ENCODE measurements at regions not wholly inside any gene's neighbourhood (a gene's known extent, or its start where the extent isn't known, plus 50 kb on each side); places are given as distances from the start of the nearest gene placed in this dataset.
"Not testable (repeated sequence)": the region's sequence is repeated elsewhere in the genome, so short reads cannot be mapped to it uniquely, and the experiment has no call there.

DNA sequence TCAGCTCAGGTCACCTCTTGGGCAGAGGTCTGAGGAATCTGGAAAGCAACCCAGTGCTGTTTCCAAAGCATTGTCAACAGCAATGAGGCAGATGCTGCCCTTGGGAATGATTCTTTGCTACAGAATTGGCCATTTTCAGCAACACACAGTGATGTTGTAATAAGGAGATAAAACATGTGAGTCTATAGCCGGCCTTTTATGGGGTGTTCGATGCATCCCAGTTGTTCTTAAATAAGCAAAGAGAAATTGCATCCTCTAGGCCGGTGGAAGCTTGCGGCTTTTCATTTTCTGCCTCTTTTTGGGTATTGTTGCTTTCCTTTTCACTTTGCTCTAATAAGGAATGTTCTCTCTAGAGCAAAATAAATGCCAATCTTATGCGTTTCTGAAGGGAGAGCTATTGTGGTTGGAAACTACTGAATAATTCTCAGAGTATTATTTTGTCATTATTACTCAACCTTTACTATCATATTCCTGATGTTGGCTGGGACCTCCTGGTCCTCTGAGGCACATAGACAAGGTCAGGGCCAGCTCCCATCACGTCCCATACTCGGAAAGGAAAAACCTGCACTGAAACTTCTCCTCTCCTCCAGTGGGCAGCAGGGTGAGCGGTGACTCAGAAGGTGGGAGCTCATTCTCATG is 214.2 kb downstream of the CDH26 start:
- no peak for DNase-seq

DNA sequence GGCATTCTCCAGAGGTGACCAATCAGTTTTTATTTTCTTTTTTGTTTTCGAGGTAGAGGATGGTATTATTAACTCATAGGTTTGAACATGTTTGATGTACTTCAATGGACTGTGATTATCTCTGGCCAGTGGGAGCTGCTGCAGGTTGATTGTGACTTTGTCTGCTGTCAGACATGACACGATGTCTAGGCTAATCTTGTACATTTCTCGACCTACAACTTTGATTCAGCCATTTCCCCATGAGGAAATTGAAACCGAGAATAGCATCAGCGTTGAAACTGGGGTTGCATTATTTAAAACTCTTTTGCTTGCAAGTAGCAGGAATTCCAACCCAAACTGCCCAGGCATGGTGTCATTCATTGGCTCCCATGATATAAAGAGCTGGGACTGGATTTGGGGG is 218.9 kb downstream of the CDH26 start:
- DNase-seq = no peak

DNA sequence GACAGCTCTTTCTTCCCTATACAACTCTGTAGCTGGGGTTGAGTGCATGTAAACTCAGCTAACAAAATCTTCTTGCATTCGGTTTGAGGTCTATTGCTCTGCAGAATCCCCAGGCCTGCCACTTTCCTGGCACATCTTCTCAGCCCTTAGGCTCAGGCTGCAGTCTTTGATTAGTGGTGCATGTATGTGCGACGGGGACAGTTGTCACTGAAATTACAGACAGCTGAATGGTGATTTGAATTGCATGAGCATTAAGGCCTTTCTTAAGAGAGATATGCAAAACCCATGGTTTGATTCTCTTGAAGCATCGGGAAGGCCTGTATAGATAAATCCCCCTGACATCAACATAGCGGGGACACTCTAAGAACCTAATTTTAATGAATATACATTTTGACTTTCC is 222.8 kb downstream of the CDH26 start:
- DNase-seq = no peak

DNA sequence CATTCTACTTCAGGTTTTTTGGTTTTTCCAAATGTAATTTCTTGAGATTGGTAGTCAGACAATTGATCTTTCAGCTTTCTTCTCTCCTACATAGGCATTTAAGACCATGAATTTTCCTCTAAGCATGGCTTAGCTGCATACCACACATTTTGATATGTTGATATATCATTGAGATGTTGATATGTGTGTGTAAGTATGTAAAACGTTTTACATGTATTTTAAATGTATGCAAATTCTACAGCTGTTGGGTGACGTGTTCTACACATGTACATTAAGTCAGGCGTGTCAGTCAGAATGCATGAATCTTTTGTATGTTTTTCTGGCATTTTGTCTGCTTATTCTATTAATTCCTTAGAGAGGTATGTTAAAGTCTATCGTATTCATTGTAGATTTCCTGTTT is 228.2 kb downstream of the CDH26 start:
- no peak for DNase-seq

DNA sequence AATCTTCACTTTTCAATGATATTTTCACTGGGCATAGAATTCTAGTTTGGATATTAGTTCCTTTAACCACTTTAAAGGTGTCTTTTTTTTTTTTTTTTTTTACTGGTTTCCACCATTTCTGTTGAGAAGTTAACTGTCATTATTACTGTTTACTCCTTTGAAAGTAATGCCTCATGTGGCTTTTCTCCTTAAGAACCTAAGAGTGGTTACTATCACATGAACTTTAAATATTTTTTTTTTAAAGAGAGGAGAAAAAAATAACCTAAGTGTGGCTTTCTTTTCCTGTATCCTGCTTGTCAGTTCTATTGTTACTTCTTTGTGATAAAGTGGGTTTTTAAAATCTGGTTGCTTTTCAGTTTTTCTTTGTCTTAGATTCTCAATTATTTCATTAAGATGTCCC is 229.5 kb downstream of the CDH26 start:
- DNase-seq = no peak

DNA sequence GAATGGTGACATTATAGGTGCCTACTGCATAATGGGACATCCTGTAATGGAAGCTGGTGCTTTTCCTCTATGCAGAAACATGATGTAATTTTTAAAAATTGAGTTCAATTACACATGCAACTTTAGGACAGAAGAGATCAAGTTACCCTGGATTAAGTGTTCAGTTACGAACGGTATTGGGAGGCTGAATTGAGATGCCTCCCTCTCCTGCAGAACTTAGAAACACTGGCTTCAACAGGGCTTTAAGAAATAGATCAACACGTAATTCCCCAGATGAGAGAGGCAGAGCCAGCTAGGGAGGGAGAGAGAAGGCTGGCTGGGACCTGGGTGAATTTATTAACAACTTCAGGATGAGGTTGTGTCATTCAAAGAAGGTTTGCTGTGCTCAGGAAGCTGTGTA is 232.8 kb downstream of the CDH26 start:
- DNase-seq = no peak

DNA sequence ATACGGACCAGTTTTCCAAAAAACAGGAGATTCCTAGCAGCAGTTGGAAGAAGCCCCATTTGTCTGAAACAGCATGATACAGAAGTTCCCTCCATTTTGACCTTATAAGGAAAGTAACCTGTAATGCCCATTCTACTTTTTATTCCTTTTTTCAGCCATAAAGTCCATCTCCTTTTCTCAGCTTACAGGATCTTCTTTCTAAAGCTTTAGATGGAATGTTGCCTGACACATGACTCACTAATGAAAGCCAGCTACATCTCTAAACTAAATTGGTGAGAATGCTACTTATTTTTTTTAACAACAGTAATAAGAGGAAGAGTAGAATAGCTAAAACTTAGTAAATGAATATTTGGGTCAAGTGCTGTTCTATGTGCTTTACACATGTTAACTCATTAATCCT is 234.1 kb downstream of the CDH26 start:
- no peak for DNase-seq

DNA sequence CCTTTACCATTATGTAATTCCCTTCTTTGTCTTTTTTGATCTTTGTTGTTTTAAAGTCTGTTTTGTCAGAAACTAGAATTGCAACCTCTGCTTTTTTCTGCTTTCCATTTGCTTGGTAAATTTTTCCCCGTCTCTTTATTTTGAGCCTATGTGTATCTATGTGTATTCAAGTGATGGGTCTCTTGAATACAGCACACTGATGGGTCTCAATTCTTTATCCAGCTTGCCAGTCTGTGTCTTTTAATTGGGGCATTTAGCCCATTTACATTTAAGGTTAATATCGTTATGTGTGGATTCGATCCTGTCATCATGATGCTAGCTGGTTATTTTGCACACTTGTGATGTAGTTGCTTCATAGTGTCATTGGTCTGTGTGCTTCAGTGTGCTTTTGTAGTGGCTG is 240.9 kb downstream of the CDH26 start:
- not testable (repeated sequence) for DNase-seq

DNA sequence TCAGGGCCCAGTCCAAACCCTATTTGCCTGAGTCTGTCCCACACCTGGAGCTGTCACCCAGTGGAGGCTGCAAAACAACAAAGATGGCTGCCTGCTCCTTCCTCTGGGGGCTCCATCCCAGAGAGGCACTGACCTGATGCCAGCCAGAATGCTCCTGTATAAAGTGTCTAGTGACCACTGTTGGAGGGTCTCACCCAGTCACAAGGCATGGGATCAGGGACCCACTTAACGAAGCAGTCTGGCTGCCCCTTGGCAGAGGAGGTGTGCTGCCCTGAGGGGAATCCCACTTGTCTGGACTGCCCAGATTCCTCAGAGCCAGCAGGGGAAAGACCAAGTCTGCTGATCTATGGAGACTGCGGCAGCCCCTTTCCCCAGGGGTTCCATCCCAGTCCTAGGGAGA is 241.6 kb downstream of the CDH26 start:
- DNase-seq = no peak

DNA sequence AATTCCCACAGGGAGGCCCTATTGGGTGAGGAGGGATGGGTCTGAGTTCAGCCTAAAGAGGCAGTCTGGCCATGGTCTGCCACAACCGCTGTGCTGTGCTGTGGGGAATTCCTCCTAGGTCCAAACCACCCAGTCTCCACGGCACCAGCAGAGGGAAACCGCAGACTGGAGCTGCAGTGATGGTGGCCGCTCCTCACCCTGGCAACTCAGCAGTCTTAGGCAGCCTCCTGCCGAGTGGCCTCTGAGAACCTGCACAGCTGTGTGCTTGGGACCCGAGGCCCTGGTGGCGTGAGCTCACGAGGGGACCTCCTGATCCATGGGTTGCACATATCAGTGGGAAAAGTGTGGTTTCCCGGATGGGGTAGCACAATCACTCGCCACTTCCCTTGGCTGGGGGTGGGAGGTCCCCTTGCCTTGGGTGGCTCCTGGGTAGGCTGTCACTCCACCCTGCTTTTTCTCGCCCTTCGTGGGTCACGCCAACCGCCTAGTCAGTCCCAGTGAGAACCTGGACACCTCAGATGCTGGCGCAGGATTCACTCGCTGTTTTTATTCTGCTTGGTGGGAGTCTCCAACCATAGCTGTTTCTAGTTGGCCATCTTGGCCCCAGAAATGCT is 242.2 kb downstream of the CDH26 start:
- DNase-seq = no peak

DNA sequence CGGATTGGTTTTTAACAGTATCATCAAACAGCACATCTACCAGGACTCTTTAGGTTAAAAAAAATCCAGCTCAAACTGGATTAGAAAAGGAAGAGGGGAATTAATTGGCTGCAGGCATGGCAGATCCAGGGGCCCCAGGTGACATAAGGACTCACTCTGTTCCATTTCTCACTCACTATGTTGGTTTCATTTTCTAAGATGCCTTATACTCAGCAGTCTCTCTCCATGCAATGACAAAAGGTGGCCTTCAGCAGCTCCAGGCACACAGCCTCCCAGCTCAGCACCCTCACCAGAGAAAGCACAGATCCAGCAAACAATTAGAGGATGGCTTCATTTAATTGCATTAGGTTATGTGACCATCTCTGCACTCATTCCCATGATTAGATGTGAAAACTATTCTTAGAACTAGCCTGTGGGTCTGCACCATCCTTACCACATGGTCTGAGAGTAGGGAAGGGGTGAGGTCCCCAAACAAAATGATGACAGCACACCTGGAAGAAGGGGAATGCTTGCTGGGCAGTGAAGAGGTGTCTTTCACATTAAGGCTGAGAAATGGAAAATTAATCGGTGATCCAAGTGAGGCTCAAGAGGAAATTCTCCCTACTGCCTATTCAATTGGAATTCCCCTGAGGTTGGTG is 243.1 kb downstream of the CDH26 start:
- DNase-seq = no peak

DNA sequence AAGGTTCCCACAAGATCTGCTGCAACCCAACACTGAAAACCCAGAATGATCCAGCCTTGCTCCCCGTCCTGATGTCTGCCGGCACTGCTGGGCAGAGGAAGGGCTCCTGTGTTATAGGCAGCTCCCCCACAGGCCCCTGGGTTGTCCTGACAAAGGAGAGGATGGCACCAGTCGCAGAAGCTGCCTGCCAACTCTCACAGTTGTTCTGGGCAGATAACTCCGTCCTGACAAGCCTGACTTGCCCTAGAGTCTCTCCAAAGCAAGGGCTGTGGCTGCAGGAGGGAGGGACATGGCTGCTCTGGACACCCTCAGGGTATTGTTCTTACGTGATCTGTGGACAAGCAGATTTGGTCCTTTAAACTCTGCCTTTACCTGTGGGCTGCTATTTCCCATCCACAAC is 243.8 kb downstream of the CDH26 start:
- no peak for DNase-seq

DNA sequence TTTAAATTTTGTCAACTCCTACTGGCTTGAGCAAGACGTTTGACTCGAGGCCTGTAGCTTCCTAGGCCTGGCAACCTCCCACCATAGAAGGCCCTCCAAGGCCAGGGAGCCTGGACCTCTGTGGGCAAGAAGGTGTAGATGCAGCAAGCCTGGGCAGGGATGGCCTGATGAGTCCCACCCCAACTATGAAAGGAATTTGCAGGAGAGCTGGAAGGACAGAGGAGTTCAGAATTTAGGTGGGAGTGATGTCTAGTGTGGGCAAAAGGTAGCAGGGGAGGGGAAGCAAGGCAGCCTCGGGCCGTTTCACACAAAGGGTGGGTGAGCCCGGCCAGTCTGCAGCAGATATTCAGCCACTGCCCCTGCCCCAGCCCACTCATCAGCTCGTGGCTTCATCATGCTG is 245.2 kb downstream of the CDH26 start:
- no peak for DNase-seq

DNA sequence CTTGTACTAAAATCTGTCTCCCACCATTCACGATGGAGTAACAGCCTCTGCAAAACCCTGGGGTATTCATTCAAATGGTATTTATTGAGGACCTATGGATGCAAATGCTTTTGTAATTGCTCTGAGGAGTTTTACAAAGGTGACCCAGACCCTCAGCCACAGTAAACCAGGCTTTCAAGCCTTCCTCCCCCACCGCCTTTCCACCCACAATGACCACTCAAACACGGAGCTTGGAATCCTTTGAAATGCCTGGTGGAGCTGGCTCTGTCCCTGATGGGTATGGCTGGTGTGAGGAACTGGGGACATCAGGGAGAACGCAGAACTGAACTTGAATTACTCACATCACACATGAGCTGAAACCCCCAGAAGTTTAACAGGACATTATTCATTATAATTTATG is 246.4 kb downstream of the CDH26 start:
- DNase-seq = no peak

DNA sequence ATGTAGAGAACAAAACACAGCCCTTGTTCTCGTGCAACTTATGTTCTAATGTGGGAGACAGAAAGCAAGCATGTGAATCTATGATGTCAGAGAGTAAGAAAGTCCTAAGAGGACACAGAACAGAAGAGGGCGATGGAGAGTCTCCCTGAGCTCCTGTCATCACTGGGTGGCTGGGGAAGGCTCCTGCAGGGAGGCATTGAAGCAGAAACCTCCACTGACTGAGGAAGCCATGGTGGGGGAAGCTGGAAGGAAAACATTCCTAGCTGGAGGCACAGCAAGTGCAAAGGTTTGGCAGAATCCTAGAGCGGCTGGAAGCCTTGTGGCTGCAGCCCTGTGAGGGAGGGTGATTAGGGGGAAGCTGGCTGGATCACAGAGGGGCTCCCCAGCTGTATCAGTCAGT is 248.0 kb downstream of the CDH26 start:
- DNase-seq = no peak

DNA sequence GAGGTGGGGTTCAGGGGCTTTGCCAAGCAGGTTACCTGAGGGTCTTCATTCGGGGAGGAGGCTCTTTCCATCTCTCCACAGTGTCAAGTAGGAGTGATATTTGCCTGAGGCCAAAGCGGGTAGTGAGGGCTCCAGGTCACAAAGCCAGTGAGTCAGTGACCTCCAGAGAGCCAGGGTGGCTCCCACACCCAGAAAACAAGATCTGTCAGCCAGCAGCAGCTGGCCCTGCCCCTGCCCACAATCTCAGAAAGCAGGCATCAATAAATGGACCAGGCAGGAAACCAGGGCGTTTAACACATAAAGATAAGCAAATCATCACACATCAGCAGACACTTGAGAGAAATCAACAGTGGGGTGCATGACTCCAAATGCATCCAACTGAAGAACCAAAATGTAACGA is 250.8 kb downstream of the CDH26 start:
- no peak for DNase-seq

DNA sequence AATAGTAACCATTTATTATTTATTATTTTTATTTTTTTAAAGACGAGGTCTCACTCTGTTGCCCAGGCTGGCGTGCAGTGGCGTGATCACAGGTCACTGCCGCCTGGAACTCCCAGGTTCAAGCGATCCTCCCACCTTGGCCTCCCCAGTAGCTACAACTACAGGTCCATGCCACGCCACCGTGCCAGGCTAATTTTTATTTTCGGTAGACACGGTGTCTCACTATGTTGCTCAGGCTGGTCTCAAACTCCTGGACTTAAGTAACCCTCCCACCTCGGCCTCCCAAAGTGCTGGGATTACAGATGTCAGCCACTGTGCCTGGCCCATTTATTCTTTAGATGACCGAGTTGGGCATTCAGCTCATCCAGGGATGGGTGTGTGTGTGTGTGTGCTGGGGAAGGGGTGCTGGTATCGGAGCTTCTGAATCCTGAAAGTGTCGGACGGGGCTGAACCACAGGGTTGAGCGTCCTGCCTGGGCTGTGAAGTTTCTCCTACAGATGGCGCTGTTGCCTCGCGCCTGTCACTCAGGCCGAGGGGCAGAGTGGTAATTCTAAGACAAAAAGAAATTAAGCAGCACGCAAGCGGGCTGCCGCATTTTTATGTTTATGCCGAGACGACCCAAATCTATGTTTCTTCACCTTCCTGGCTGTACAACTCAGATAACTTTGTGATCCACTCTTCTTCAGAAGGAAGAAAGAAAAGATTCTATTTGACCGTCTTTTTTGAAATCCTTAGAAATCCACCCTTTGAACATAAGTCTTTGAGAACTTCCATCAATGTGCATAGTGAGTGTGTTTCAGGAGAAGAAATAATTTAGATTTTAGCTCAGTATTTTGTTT is 252.8 kb downstream of the CDH26 start:
- peak; percentile 29 for DNase-seq

DNA sequence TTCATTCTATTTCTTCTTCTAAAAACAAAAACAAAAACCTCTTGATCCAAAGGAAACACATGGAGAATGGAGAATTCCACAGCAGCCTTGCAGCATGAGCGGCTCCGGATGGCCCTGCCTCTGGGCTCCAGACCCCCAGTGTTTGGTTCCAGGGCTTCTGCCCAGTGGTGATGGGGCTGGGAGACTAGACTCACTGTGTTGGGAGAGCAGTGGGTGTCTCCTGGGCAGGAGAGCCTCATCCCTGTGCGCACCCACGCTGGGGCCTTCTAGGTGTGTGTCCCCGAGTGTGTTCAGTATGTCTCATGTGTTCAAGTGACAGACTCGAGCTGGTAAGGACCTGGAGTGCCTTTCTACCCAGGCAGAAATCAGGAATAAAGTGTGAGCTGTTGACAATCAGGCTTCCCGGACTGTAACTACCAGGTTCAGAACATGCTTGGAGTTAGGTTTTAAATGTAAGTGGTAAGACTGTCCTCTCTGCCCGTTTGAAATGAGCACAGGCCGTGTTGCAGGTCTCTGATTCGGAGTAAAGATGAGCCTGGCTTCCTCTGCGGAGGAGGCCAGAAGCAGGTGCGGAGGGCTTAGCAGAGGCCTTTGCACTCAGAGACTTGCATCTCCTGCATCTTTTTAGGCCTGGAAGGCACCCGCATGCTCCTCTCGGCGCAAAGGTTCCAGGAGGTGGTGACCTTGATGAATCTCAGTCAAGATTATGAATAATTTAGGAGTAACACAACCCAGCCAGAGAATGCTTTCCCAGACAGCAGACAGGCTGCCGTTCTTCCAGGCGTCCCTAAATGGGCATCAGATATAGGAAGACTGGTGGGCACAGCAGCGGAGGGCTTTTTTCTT is 253.6 kb downstream of the CDH26 start:
- DNase-seq = no peak

DNA sequence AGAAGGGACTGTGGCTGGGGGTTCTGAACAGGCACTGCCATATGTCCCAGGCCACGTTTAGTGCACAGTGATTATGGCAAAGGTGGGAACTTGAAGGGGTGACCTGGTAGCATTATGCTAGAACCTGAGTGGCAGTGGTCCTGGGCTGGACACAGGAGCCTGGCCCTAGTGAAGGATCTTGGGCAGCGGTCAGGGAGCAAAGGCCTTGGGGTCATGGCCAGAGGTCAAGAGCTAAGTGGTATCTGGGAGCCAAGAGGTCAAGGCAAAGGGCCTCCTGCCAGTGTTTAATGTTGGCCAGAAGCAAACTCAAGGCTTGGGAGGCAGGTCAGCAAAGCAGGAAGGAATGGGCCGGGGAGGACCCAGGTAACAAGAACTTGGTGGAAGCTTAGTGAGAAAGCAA is 254.5 kb downstream of the CDH26 start:
- DNase-seq = no peak

DNA sequence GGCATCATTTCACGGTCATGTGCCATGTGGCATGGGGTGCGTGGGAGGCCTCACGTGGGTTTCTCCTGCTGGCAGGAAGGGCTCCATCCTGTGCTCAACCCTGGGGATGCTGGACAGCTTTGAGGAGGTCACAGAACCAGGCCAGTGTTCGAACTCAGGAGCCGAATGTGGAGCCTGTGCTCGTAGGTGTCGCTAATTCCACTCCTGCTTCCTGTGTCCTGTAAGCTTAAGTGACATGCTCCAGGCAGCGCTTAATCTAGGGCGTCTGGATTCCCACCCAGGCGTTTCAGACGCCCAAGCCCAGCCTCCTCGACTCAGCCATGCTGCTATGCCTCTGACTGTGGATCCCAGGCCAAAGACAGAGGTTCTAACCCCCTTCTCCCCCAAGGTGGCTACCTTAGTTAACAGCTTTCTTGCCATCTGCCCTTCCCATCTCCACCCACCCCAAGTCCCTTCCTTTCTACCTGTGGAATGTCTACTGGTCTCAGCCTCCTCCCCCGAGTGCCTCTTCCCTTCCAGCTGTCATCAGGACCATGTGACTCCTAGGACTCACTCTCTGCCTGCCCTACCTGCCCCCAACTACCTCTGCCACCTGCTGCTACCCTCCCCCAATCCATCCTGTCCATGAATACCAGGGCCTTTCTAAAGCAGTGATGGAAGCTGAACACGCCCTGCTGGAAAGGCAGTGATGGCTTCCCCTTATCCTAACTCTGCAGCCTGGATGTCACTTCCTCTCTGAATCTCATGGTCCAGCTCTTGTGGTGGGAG is 255.1 kb downstream of the CDH26 start:
- no peak for DNase-seq

DNA sequence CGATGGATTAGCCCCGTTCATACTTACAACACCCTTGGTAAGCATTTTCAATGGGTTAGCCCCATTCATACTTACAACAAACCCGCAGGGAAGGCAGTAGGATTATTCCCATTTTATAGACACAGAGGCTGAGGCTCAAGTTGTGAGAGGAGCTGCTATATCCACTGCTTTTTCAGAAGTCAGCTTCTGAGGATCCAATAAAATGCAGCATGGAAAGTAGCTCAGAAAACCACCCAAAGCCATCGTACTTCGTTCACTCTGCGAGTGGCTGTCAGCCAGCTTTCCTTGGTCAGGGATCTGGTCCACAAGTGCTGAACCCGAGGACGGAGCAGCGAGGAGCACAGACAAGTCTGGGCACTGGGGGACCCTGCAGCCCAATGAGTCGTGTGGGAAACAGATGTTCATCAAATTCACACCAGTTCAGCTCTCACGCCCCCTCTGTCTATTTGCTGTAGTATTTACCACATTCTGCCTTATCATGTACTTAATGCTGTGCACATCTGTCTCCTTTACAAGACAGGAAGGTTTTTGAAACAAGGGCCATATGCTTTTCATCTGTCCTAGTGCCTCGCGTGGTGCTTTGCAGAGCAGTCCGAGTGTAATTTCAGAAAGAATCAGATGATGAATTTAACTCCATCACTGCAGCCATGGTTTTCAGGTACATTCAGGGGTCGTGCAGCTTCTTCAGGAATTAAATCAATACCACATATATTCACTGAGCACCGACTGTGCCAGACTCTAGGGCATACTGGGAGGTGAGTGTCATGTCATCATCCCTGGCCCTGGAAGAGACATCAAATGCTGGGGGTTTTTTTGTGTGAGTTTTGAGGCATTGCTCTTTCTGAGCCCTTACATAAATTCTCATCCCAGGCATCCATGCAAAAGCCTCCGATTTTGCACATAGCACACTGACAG is 256.9 kb downstream of the CDH26 start:
- DNase-seq = no peak
